ENCODE measurements at regions not wholly inside any gene's neighbourhood (a gene's known extent, or its start where the extent isn't known, plus 50 kb on each side); places are given as distances from the start of the nearest gene placed in this dataset.

- TF ChIP-seq BHLHE40 (IDR thresholded peaks at IDR 0.05; ENCODE audit: borderline replicate concordance in 1 of 2, low read depth in 2 of 2, low read length in 1 of 2) (peak; percentile 42 to 66; a peak in 2 of 4 replicates), FOXK2 (IDR thresholded peaks at IDR 0.05) (no peak), PML (IDR thresholded peaks at IDR 0.05; ENCODE audit: low read length) (no peak), POU2F2 (IDR thresholded peaks at IDR 0.05; ENCODE audit: borderline replicate concordance, low read depth, low read length) (no peak), WRNIP1 (IDR thresholded peaks at IDR 0.05; ENCODE audit: borderline replicate concordance, low read depth, low read length) (no peak), ZNF687 (IDR thresholded peaks at IDR 0.05) (no peak), MXI1 (IDR thresholded peaks at IDR 0.05; ENCODE audit: low read depth, low read length) (no peak), NFIC (IDR thresholded peaks at IDR 0.05; ENCODE audit: low read depth, low read length) (0 out of 2 replicates have a peak, but pooled peaks have one; percentile 23), SIX5 (IDR thresholded peaks at IDR 0.05; ENCODE audit: low read depth, low read length, severe bottlenecking) (no peak), DPF2 (IDR thresholded peaks at IDR 0.05) (no peak), SREBF1 (IDR thresholded peaks at IDR 0.05; ENCODE audit: low read length) (no peak), IKZF2 (IDR thresholded peaks at IDR 0.05) (no peak), HCFC1 (IDR thresholded peaks at IDR 0.05; ENCODE audit: low read length) (no peak), BCL11A (IDR thresholded peaks at IDR 0.05; ENCODE audit: low read depth, low read length) (no peak), CREB1 (IDR thresholded peaks at IDR 0.05; ENCODE audit: low read depth) (no peak), SREBF2 (IDR thresholded peaks at IDR 0.05; ENCODE audit: low read length) (no peak), RUNX3 (IDR thresholded peaks at IDR 0.05; ENCODE audit: low read length) (0 out of 2 replicates have a peak, but pooled peaks have one; percentile 16), RELB (IDR thresholded peaks at IDR 0.05; ENCODE audit: low read depth) (no peak), ELK1 (IDR thresholded peaks at IDR 0.05; ENCODE audit: low read depth, low read length) (no peak), CUX1 (IDR thresholded peaks at IDR 0.05; ENCODE audit: insufficient replicate concordance, low read depth, low read length) (no peak)
These were observed 207.6 kb downstream of the OGFRL1 start (continued) for GRCh38 chr6:71496018-71496721.
